WTC11 (cell line): ENCODE measurements at regions not wholly inside any gene's neighbourhood (a gene's known extent, or its start where the extent isn't known, plus 50 kb on each side); places are given as distances from the start of the nearest gene placed in this dataset.

Experiments
- ATAC-seq: fragments of 200-7000 bp; cut with Tn5 transposase; 2 replicates; pipeline ENCODE4 v1.10.0; 2021; ENCODE audit warnings: mild to moderate bottlenecking, moderate library complexity
- CTCF ChIA-PET: fragments of 300-600 bp; sonication (Branson Sonifier 250); formaldehyde crosslinking; loops from one replicate; lab custom pipeline; 2021; ENCODE audit warnings: antibody characterized with exemption; lab: Charles Lee
- POLR2A ChIA-PET: fragments of 350-600 bp; sonication (Branson Sonifier 250); formaldehyde crosslinking; loops from one replicate; lab custom pipeline; 2021; ENCODE audit warnings: antibody characterized with exemption; lab: Charles Lee
- DNase-seq: peaks from one replicate; pipeline ENCODE4 v3.0.0; 2021; ENCODE audit warnings: low spot score
- H3K27ac Mint-ChIP-seq: 2 replicates; pipeline ENCODE4 v1.8.0; 2021; ENCODE audit warnings: mixed read lengths
- H3K27me3 Mint-ChIP-seq: 2 replicates; pipeline ENCODE4 v1.8.0; 2021; ENCODE audit warnings: low read depth, mild to moderate bottlenecking, moderate library complexity, mixed read lengths
- H3K36me3 Mint-ChIP-seq: 2 replicates; pipeline ENCODE4 v1.8.0; 2021; ENCODE audit warnings: mixed read lengths
- H3K4me1 Mint-ChIP-seq: 2 replicates; pipeline ENCODE4 v1.8.0; 2022; ENCODE audit warnings: mixed read lengths
- H3K4me3 Mint-ChIP-seq: 2 replicates; pipeline ENCODE4 v1.8.0; 2021; ENCODE audit warnings: mild to moderate bottlenecking, moderate library complexity, mixed read lengths
- H3K9me3 Mint-ChIP-seq: 2 replicates; pipeline ENCODE4 v1.8.0; 2021; ENCODE audit warnings: mixed read lengths
- CBFB ChIP-seq: sonication (generic); formaldehyde crosslinking; IDR thresholded peaks from 2 replicates; pipeline ENCODE4 v1.8.1; 2022; ENCODE audit warnings: mild to moderate bottlenecking, low read depth, missing genetic modification reagents
- CREB1 ChIP-seq: sonication (generic); formaldehyde crosslinking; IDR thresholded peaks from 2 replicates; pipeline ENCODE4 v1.8.0; 2023; ENCODE audit warnings: mild to moderate bottlenecking, missing genetic modification reagents
- GRHL2 ChIP-seq: fragments of 250-450 bp; sonication (Bioruptor Pico); IDR thresholded peaks from 2 replicates; pipeline ENCODE4 v1.8.0; 2022; ENCODE audit warnings: mild to moderate bottlenecking, moderate library complexity; ENCODE audit not compliant: insufficient replicate concordance, severe bottlenecking
- JAZF1 ChIP-seq: fragments of 250-450 bp; sonication (Bioruptor Pico); IDR thresholded peaks from 2 replicates; pipeline ENCODE4 v1.9.0; 2021; ENCODE audit warnings: moderate library complexity, mild to moderate bottlenecking, inconsistent platforms
- JUN ChIP-seq: sonication (generic); formaldehyde crosslinking; IDR thresholded peaks from 2 replicates; pipeline ENCODE4 v1.8.0; 2023; ENCODE audit warnings: mild to moderate bottlenecking, missing genetic modification reagents
- KAT7 ChIP-seq: sonication (generic); formaldehyde crosslinking; IDR thresholded peaks from 2 replicates; pipeline ENCODE4 v1.8.1; 2023; ENCODE audit warnings: missing genetic modification reagents, mild to moderate bottlenecking, borderline replicate concordance
- MYBL2 ChIP-seq: sonication (generic); formaldehyde crosslinking; IDR thresholded peaks from 2 replicates; pipeline ENCODE4 v1.8.1; 2023; ENCODE audit warnings: mild to moderate bottlenecking, moderate library complexity, missing genetic modification reagents
- NR2C2 ChIP-seq: sonication (generic); formaldehyde crosslinking; IDR thresholded peaks from 2 replicates; pipeline ENCODE4 v1.8.0; 2022; ENCODE audit warnings: mild to moderate bottlenecking, missing genetic modification reagents
- SP1 ChIP-seq: sonication (generic); formaldehyde crosslinking; conservative IDR thresholded peaks from 2 replicates; pipeline ENCODE4 v1.8.1; 2022; ENCODE audit warnings: missing genetic modification reagents
- TCF7 ChIP-seq: sonication (generic); formaldehyde crosslinking; IDR thresholded peaks from 2 replicates; pipeline ENCODE4 v1.8.0; 2022; ENCODE audit warnings: mild to moderate bottlenecking, low read depth, missing genetic modification reagents, moderate library complexity
- TEAD1 ChIP-seq: sonication (generic); formaldehyde crosslinking; IDR thresholded peaks from 2 replicates; pipeline ENCODE4 v1.8.0; 2022; ENCODE audit warnings: mild to moderate bottlenecking, missing genetic modification reagents
- TEAD4 ChIP-seq: sonication (generic); formaldehyde crosslinking; IDR thresholded peaks from 2 replicates; pipeline ENCODE4 v1.8.0; 2022; ENCODE audit warnings: mild to moderate bottlenecking, missing genetic modification reagents
- TF ChIP-seq, protein P1 (sequence below): fragments of 250-450 bp; sonication (Bioruptor Pico); IDR thresholded peaks from 2 replicates; pipeline ENCODE4 v1.9.0; 2021; ENCODE audit warnings: mild to moderate bottlenecking
- TF ChIP-seq, protein P2 (sequence below): sonication (generic); formaldehyde crosslinking; IDR thresholded peaks from 2 replicates; pipeline ENCODE4 v1.8.0; 2022; ENCODE audit warnings: missing genetic modification reagents
- TF ChIP-seq, protein P3 (sequence below): sonication (generic); formaldehyde crosslinking; IDR thresholded peaks from 2 replicates; pipeline ENCODE4 v1.8.0; 2023; ENCODE audit warnings: missing genetic modification reagents
- TF ChIP-seq, protein P4 (sequence below): sonication (generic); formaldehyde crosslinking; IDR thresholded peaks from 2 replicates; pipeline ENCODE4 v1.8.1; 2022; ENCODE audit warnings: mild to moderate bottlenecking, moderate library complexity, missing genetic modification reagents
- TF ChIP-seq, protein P5 (sequence below): fragments of 250-450 bp; sonication (Bioruptor Pico); IDR thresholded peaks from 2 replicates; pipeline ENCODE4 v1.8.0; 2021; ENCODE audit warnings: mild to moderate bottlenecking

DNA sequence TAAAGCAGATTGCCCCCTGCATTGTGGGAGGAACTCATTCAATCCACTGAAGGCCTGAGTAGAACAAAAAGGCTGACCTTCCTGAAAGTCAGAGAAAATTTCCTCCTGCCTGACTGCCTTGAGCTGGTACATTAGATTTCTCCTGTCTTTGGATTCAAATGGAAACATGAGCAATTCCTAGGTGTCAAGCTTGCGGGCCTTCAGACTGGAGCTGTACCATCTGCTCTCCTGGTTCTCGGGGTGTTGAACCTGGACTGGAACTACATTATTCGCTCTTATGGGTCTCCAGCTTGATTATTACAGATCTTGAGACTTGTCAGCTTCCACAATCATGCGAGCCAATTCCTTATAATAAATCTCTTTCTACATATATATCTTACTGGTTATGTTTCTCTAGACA, 173.6 kb upstream of the STEAP4 start (continued):
- TF ChIP-seq, protein P1, sequence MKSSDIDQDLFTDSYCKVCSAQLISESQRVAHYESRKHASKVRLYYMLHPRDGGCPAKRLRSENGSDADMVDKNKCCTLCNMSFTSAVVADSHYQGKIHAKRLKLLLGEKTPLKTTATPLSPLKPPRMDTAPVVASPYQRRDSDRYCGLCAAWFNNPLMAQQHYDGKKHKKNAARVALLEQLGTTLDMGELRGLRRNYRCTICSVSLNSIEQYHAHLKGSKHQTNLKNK (CRISPR knock-in tag): no peak
- TF ChIP-seq KAT7 (CRISPR knock-in tag): no peak
- TF ChIP-seq, protein P2, sequence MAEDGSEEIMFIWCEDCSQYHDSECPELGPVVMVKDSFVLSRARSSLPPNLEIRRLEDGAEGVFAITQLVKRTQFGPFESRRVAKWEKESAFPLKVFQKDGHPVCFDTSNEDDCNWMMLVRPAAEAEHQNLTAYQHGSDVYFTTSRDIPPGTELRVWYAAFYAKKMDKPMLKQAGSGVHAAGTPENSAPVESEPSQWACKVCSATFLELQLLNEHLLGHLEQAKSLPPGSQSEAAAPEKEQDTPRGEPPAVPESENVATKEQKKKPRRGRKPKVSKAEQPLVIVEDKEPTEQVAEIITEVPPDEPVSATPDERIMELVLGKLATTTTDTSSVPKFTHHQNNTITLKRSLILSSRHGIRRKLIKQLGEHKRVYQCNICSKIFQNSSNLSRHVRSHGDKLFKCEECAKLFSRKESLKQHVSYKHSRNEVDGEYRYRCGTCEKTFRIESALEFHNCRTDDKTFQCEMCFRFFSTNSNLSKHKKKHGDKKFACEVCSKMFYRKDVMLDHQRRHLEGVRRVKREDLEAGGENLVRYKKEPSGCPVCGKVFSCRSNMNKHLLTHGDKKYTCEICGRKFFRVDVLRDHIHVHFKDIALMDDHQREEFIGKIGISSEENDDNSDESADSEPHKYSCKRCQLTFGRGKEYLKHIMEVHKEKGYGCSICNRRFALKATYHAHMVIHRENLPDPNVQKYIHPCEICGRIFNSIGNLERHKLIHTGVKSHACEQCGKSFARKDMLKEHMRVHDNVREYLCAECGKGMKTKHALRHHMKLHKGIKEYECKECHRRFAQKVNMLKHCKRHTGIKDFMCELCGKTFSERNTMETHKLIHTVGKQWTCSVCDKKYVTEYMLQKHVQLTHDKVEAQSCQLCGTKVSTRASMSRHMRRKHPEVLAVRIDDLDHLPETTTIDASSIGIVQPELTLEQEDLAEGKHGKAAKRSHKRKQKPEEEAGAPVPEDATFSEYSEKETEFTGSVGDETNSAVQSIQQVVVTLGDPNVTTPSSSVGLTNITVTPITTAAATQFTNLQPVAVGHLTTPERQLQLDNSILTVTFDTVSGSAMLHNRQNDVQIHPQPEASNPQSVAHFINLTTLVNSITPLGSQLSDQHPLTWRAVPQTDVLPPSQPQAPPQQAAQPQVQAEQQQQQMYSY (CRISPR knock-in tag): no peak
- TF ChIP-seq SP1 (CRISPR knock-in tag): no peak
- TF ChIP-seq, all 79 proteins: peak for 0

DNA sequence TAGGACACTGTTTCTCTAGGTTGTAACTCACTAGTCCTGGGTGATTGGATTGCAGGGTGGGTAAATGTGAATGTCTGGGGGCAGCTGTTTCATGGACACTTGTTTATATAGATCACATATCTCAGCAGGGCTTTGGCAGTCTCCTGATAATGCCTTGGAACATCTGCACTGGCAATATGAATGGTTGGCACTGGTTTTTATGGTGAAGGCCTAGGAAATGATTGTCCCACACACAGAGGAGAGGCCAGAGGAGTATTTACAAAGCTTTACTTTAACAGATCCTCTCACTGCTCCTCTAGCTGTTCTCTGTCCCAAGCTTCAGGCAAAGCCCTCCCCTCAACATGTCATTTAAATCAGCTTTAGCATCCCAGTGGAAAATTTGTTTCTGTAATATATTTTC, 171.3 kb upstream of the STEAP4 start:
- Mint-ChIP-seq H3K4me3 (no peak overlapping the region), H3K27ac (no peak overlapping the region), H3K36me3 (no peaks in the 10 kb centered on the region), H3K27me3 (no peaks in the 10 kb centered on the region), H3K4me1 (peaks cover 5% of the 10 kb centered on the region), H3K9me3 (no peaks in the 10 kb centered on the region)
- POLR2A ChIA-PET: no interaction called here
- TF ChIP-seq, protein P3, sequence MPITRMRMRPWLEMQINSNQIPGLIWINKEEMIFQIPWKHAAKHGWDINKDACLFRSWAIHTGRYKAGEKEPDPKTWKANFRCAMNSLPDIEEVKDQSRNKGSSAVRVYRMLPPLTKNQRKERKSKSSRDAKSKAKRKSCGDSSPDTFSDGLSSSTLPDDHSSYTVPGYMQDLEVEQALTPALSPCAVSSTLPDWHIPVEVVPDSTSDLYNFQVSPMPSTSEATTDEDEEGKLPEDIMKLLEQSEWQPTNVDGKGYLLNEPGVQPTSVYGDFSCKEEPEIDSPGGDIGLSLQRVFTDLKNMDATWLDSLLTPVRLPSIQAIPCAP (CRISPR knock-in tag): no peak
- TF ChIP-seq JUN (no peak), TEAD4 (CRISPR knock-in tag) (no peak), GRHL2 (no peak), MYBL2 (no peak), NR2C2 (CRISPR knock-in tag) (no peak)
- TF ChIP-seq, protein P4, sequence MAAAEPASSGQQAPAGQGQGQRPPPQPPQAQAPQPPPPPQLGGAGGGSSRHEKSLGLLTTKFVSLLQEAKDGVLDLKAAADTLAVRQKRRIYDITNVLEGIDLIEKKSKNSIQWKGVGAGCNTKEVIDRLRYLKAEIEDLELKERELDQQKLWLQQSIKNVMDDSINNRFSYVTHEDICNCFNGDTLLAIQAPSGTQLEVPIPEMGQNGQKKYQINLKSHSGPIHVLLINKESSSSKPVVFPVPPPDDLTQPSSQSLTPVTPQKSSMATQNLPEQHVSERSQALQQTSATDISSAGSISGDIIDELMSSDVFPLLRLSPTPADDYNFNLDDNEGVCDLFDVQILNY (CRISPR knock-in tag): no peak
- TF ChIP-seq, protein P5, sequence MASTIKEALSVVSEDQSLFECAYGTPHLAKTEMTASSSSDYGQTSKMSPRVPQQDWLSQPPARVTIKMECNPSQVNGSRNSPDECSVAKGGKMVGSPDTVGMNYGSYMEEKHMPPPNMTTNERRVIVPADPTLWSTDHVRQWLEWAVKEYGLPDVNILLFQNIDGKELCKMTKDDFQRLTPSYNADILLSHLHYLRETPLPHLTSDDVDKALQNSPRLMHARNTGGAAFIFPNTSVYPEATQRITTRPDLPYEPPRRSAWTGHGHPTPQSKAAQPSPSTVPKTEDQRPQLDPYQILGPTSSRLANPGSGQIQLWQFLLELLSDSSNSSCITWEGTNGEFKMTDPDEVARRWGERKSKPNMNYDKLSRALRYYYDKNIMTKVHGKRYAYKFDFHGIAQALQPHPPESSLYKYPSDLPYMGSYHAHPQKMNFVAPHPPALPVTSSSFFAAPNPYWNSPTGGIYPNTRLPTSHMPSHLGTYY (CRISPR knock-in tag): no peak
- CTCF ChIA-PET: no interaction called here
- DNase-seq (no peak), ATAC-seq (no peak)

DNA sequence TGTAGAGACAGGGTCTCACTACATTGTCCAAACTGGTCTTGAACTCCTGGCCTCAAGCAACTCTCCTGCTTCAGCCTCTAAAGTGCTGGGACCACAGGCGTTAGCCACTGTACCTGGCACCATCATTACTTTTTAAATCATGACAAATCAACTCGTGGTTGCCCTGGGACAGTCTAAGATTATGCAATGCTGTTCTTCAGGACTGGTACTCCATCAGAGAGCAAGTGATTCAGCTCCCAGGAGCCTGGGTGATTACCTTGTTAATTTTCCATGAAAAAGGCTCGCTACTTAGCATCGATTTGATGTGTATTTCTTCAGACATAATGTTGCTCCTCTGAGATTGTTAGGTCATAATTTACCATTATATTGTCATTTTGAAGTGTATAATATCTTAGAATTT, 158.9 kb upstream of the STEAP4 start:
- H3K4me1 Mint-ChIP-seq: no peaks in the 10 kb centered on the region
- POLR2A ChIA-PET: no interaction called here
- TF ChIP-seq, protein P4 (CRISPR knock-in tag): no peak
- TF ChIP-seq TEAD1 (CRISPR knock-in tag) (no peak), CBFB (no peak), CREB1 (CRISPR knock-in tag) (no peak), TCF7 (CRISPR knock-in tag) (no peak), JAZF1 (CRISPR knock-in tag) (no peak)
- ATAC-seq: no peak
- no peaks in the 10 kb centered on the region for H3K27me3 Mint-ChIP-seq
- no peak overlapping the region for H3K27ac Mint-ChIP-seq
- CTCF ChIA-PET: no interaction called here
- no peak for DNase-seq
- H3K36me3 Mint-ChIP-seq: no peaks in the 10 kb centered on the region
- H3K9me3 Mint-ChIP-seq: 0 out of 2 replicates have a peak, but pooled peaks cover 3% of the 10 kb centered on the region
- H3K4me3 Mint-ChIP-seq: no peak overlapping the region
